Caco-2 (cell line): ENCODE measurements at regions not wholly inside any gene's neighbourhood (a gene's known extent, or its start where the extent isn't known, plus 50 kb on each side); places are given as distances from the start of the nearest gene placed in this dataset.

Source experiments
- BruUV-seq: library from RNA; stranded (reverse); fragments of 400-500 nt; replicated peaks from 2 replicates; lab custom pipeline; 2021; lab: Mats Ljungman, UMichigan
- CTCF ChIA-PET: fragments of 300-600 bp; sonication (Branson Sonifier 250); formaldehyde crosslinking; loops from one replicate; lab custom pipeline; 2022; ENCODE audit warnings: antibody characterized with exemption; lab: Charles Lee
- POLR2A ChIA-PET: fragments of 300-600 bp; sonication (Branson Sonifier 250); formaldehyde crosslinking; loops from one replicate; lab custom pipeline; 2022; ENCODE audit warnings: antibody characterized with exemption; lab: Charles Lee
- DNase-seq, 2 experiments: peaks; one replicate each; pipeline versions ENCODE4 v3.0.0 to v3.0.0-alpha.2; 2020 to 2022
- H3K27me3 ChIP-seq: replicated peaks from 2 replicates; pipeline ENCODE4 v1.6.0; 2011; ENCODE audit warnings: low read length; ENCODE audit not compliant: control insufficient read depth, insufficient read depth
- H3K36me3 ChIP-seq: 2 replicates; pipeline ENCODE4 v1.5.1; 2011; ENCODE audit warnings: low read length; ENCODE audit not compliant: control insufficient read depth, insufficient read depth
- H3K4me1 ChIP-seq: fragments of 250-450 bp; sonication (Bioruptor Pico); 2 replicates; pipeline ENCODE4 v1.5.1; 2020; ENCODE audit warnings: mild to moderate bottlenecking
- H3K4me3 ChIP-seq: 2 replicates; pipeline ENCODE4 v1.5.1; 2011; ENCODE audit warnings: low read depth, mild to moderate bottlenecking, control low read depth, low read length
- H3K9me3 ChIP-seq: fragments of 250-450 bp; sonication (Bioruptor Pico); 2 replicates; pipeline ENCODE4 v1.5.1; 2020; ENCODE audit warnings: mild to moderate bottlenecking, moderate library complexity
- H3K27ac Mint-ChIP-seq: one replicate; pipeline ENCODE4 v1.8.0; 2022; ENCODE audit warnings: mixed read lengths; ENCODE audit not compliant: unreplicated experiment
- H3K27me3 Mint-ChIP-seq: one replicate; pipeline ENCODE4 v1.8.0; 2022; ENCODE audit warnings: mixed read lengths; ENCODE audit not compliant: insufficient read depth, unreplicated experiment
- H3K36me3 Mint-ChIP-seq: one replicate; pipeline ENCODE4 v1.8.0; 2022; ENCODE audit warnings: mild to moderate bottlenecking, mixed read lengths; ENCODE audit not compliant: insufficient read depth, unreplicated experiment
- H3K4me1 Mint-ChIP-seq: one replicate; pipeline ENCODE4 v1.8.0; 2022; ENCODE audit warnings: low read depth, mixed read lengths; ENCODE audit not compliant: unreplicated experiment
- H3K4me3 Mint-ChIP-seq: one replicate; pipeline ENCODE4 v1.8.0; 2022; ENCODE audit warnings: mild to moderate bottlenecking, moderate library complexity, mixed read lengths; ENCODE audit not compliant: unreplicated experiment
- H3K9me3 Mint-ChIP-seq: one replicate; pipeline ENCODE4 v1.8.0; 2022; ENCODE audit warnings: mixed read lengths; ENCODE audit not compliant: unreplicated experiment
- intact Hi-C: fragments of 100-400 bp; cut with micrococcal nuclease; formaldehyde crosslinking; loops from one replicate; pipeline ENCODE4 v1.10.0; 2022; ENCODE audit not compliant: unreplicated experiment
- TF ChIP-seq, protein P1 (sequence below), 2 experiments: fragments of 200-600 bp in 1 of 2; IDR thresholded peaks; 1 replicate in 1 of 2; 2 replicates in 1 of 2; pipeline versions ENCODE4 v1.5.1 to v1.8.0; 2011 to 2022; ENCODE audit warnings: antibody characterized with exemption in 1 of 2, control low read depth in 1 of 2, inconsistent platforms in 1 of 2, low read depth in 1 of 2, low read length in 1 of 2, mild to moderate bottlenecking in 1 of 2, moderate library complexity in 1 of 2; ENCODE audit not compliant: insufficient read depth in 1 of 2, severe bottlenecking in 1 of 2, unreplicated experiment in 1 of 2

DNA sequence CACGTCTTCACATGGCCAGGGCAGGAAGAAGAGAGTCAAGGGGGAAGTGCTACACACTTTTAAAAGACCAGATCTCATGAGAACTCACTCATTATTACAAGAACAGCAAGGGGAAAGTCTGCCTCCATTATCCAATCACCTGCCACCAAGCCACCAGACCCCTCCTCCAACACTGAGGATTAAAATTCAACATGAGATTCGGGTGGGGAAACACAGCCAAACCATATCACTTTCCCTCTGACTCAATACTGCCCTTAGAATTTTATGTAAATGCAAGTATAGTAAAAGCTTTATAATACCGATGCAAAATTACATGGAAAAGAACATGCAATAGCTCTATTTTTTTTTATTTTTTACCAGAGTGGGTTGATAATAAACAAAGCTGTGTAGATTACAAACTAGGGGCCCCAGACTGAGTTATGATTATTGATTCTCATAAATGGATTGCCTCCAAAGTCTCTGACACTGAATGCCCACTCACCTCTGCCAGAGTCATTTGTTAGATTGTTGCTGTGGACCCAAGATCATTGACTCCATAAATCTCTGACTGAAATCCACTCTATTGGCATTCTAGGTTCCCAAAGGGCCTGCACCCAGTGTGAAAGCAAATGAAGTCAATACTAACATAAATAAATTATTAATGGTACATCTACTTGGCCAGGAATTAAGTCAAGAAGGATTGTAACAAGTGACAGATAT lies 184.8 kb upstream of the FUT9 start:
- no peaks in the 10 kb centered on the region for H3K36me3 Mint-ChIP-seq
- ChIA-PET CTCF (no interaction called here), POLR2A (no interaction called here)
- no peak overlapping the region for H3K27ac Mint-ChIP-seq
- H3K4me1 ChIP-seq = 0 out of 2 replicates have a peak, but pooled peaks cover 5% of the 10 kb centered on the region
- no peaks in the 10 kb centered on the region for H3K9me3 Mint-ChIP-seq
- H3K4me1 Mint-ChIP-seq = no peaks in the 10 kb centered on the region
- intact Hi-C loops = no loop called here
- DNase-seq = no peak
- no peaks in the 10 kb centered on the region for H3K27me3 ChIP-seq
- no peak overlapping the region for H3K4me3 Mint-ChIP-seq
- no TSS peak for BruUV-seq
- H3K4me3 ChIP-seq = no peak overlapping the region
- TF ChIP-seq, protein P1, sequence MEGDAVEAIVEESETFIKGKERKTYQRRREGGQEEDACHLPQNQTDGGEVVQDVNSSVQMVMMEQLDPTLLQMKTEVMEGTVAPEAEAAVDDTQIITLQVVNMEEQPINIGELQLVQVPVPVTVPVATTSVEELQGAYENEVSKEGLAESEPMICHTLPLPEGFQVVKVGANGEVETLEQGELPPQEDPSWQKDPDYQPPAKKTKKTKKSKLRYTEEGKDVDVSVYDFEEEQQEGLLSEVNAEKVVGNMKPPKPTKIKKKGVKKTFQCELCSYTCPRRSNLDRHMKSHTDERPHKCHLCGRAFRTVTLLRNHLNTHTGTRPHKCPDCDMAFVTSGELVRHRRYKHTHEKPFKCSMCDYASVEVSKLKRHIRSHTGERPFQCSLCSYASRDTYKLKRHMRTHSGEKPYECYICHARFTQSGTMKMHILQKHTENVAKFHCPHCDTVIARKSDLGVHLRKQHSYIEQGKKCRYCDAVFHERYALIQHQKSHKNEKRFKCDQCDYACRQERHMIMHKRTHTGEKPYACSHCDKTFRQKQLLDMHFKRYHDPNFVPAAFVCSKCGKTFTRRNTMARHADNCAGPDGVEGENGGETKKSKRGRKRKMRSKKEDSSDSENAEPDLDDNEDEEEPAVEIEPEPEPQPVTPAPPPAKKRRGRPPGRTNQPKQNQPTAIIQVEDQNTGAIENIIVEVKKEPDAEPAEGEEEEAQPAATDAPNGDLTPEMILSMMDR (IDR thresholded peaks at IDR 0.05; ENCODE audit: insufficient read depth in 1 of 2, low read depth in 1 of 2, low read length in 1 of 2, severe bottlenecking in 1 of 2, unreplicated experiment in 1 of 2) = no peak
- no peaks in the 10 kb centered on the region for H3K36me3 ChIP-seq
- H3K27me3 Mint-ChIP-seq = no peaks in the 10 kb centered on the region
- H3K9me3 ChIP-seq = peaks cover 3% of the 10 kb centered on the region; the same call in 1 of the 2 replicates

DNA sequence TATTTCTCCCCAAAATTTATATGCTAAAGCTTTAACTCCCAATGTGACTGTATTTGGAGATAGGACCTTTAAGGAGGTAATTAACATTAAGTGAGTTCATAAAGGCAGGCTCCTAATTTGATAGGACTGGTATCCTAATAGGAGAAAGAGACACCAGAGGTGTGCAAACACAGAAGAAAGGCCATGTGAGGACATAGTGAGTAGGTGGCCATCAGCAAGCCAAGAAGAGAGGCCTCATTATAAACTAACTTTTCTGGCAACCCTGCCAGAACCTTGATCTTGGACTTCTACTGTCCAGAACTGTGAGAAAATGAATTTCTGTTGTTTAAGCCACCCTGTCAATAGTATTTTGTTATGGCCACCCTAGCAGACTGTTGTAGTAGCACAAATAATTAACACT lies 177.9 kb upstream of the FUT9 start:
- no peaks in the 10 kb centered on the region for H3K9me3 ChIP-seq
- H3K27me3 Mint-ChIP-seq = no peaks in the 10 kb centered on the region
- no peak overlapping the region for H3K4me3 ChIP-seq
- BruUV-seq = no TSS peak
- H3K4me3 Mint-ChIP-seq = no peak overlapping the region
- no peaks in the 10 kb centered on the region for H3K9me3 Mint-ChIP-seq
- H3K36me3 Mint-ChIP-seq = no peaks in the 10 kb centered on the region
- TF ChIP-seq, protein P1 (IDR thresholded peaks at IDR 0.05; ENCODE audit: insufficient read depth in 1 of 2, low read depth in 1 of 2, low read length in 1 of 2, severe bottlenecking in 1 of 2, unreplicated experiment in 1 of 2) = no peak
- no peaks in the 10 kb centered on the region for H3K36me3 ChIP-seq
- H3K4me1 ChIP-seq = 0 out of 2 replicates have a peak, but pooled peaks cover 5% of the 10 kb centered on the region
- H3K4me1 Mint-ChIP-seq = no peaks in the 10 kb centered on the region
- no peak overlapping the region for H3K27ac Mint-ChIP-seq
- ChIA-PET CTCF (no interaction called here), POLR2A (no interaction called here)
- no peak for DNase-seq
- intact Hi-C loops = no loop called here
- no peaks in the 10 kb centered on the region for H3K27me3 ChIP-seq

DNA sequence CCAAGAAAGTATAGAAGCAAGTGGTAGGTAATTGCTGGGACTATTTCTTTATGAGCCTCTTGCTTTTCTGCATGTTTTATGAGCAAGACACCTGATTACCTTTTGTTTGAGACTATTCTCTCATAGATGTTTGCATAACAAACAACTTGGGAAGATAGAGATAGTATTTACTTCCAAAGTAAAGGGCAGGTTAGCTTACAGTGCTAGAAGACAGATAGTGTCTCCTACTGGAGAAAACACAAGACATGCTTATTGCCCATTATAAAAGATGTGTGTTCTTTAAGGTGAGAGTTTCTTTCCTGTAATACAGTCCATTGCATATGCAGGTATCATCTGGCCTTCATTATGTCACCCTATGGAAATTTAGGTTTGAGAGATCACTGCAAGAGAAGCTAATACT lies 174.2 kb upstream of the FUT9 start:
- Histone ChIP-seq H3K9me3 (no peaks in the 10 kb centered on the region), H3K36me3 (no peaks in the 10 kb centered on the region), H3K4me3 (no peak overlapping the region), H3K4me1 (no peaks in the 10 kb centered on the region), H3K27me3 (no peaks in the 10 kb centered on the region)
- Mint-ChIP-seq H3K9me3 (no peaks in the 10 kb centered on the region), H3K36me3 (no peaks in the 10 kb centered on the region), H3K27ac (no peak overlapping the region), H3K4me3 (no peak overlapping the region), H3K4me1 (no peaks in the 10 kb centered on the region), H3K27me3 (no peaks in the 10 kb centered on the region)
- ChIA-PET POLR2A (no interaction called here), CTCF (interaction anchor here (0.6 to 1.3 kb wide), 2 partner anchors 73 to 320 kb away, joined by 3 to 5 read pairs; no protein-coding TSS in a partner anchor)
- intact Hi-C loops = loop anchor here (10.0 kb wide), 1 partner anchor 267 kb away; the partner anchor contains the start of gene MANEA
- TF ChIP-seq, protein P1 (IDR thresholded peaks at IDR 0.05; ENCODE audit: insufficient read depth in 1 of 2, low read depth in 1 of 2, low read length in 1 of 2, severe bottlenecking in 1 of 2, unreplicated experiment in 1 of 2) = peak in 1 of 2 experiments; percentile 22
- BruUV-seq = no TSS peak
- no peak for DNase-seq
